Mesenchymal stem cell (in vitro differentiated cells and primary cell): ENCODE measurements at regions not wholly inside any gene's neighbourhood (a gene's known extent, or its start where the extent isn't known, plus 50 kb on each side); places are given as distances from the start of the nearest gene placed in this dataset.

Source experiments
- DNase-seq: peaks from one replicate; pipeline ENCODE4 v3.0.0-alpha.2; 2013
- H2AFZ ChIP-seq: one replicate; pipeline ENCODE4 v1.6.1; 2013; ENCODE audit warnings: low read depth, mild to moderate bottlenecking, control low read depth, inconsistent platforms, low read length, moderate library complexity
- H2AK5ac ChIP-seq: 2 replicates; pipeline ENCODE4 v1.6.1; 2013; ENCODE audit warnings: low read length, moderate library complexity, mild to moderate bottlenecking, inconsistent platforms; ENCODE audit not compliant: severe bottlenecking
- H2BK120ac ChIP-seq: one replicate; pipeline ENCODE4 v1.6.1; 2013; ENCODE audit warnings: low read depth, mild to moderate bottlenecking, inconsistent platforms, low read length, moderate library complexity
- H2BK12ac ChIP-seq, 2 experiments: one replicate each; pipeline ENCODE4 v1.6.1; 2013; ENCODE audit warnings: inconsistent platforms in 2 of 2, low read length in 2 of 2, mild to moderate bottlenecking in 2 of 2, moderate library complexity in 2 of 2, control low read depth in 1 of 2
- H2BK15ac ChIP-seq: one replicate; pipeline ENCODE4 v1.6.1; 2013; ENCODE audit warnings: mild to moderate bottlenecking, low read depth, inconsistent platforms; ENCODE audit not compliant: poor library complexity, severe bottlenecking
- H2BK5ac ChIP-seq: 2 replicates; pipeline ENCODE4 v1.6.1; 2013; ENCODE audit warnings: low read depth, mild to moderate bottlenecking, low read length, control low read depth, inconsistent platforms; ENCODE audit not compliant: poor library complexity, severe bottlenecking
- H3K14ac ChIP-seq, 2 experiments: one replicate each; pipeline ENCODE4 v1.6.1; 2013; ENCODE audit warnings: inconsistent platforms in 2 of 2, low read length in 2 of 2, control low read depth in 1 of 2, mild to moderate bottlenecking in 1 of 2, moderate library complexity in 1 of 2
- H3K18ac ChIP-seq, 2 experiments: one replicate each; pipeline ENCODE4 v1.6.1; 2013; ENCODE audit warnings: inconsistent platforms in 2 of 2, low read length in 2 of 2, control low read depth in 1 of 2, low read depth in 1 of 2, mild to moderate bottlenecking in 1 of 2
- H3K23ac ChIP-seq, 2 experiments: one replicate each; pipeline ENCODE4 v1.6.1; 2013; ENCODE audit warnings: inconsistent platforms in 2 of 2, low read length in 2 of 2, mild to moderate bottlenecking in 2 of 2, moderate library complexity in 2 of 2, control low read depth in 1 of 2
- H3K27ac ChIP-seq: 2 replicates; pipeline ENCODE4 v1.5.1; 2013; ENCODE audit warnings: mild to moderate bottlenecking, moderate library complexity, low read length, control low read depth, inconsistent platforms; ENCODE audit not compliant: poor library complexity, severe bottlenecking
- H3K27me3 ChIP-seq, 2 experiments: 2 replicates each; pipeline versions ENCODE4 v1.6.1 to v1.7.0; 2013; ENCODE audit warnings: low read length in 2 of 2, mild to moderate bottlenecking in 2 of 2, moderate library complexity in 2 of 2, control low read depth in 1 of 2, inconsistent platforms in 1 of 2; ENCODE audit not compliant: control insufficient read depth in 1 of 2, insufficient read depth in 1 of 2
- H3K36me3 ChIP-seq, 2 experiments: 2 replicates each; pipeline versions ENCODE4 v1.6.1 to v1.7.0; 2013; ENCODE audit warnings: low read length in 2 of 2, control low read depth in 1 of 2, inconsistent platforms in 1 of 2, low read depth in 1 of 2, mild to moderate bottlenecking in 1 of 2; ENCODE audit not compliant: insufficient read depth in 2 of 2, control insufficient read depth in 1 of 2
- H3K4ac ChIP-seq, 2 experiments: one replicate each; pipeline ENCODE4 v1.6.1; 2013; ENCODE audit warnings: inconsistent platforms in 2 of 2, low read length in 2 of 2, mild to moderate bottlenecking in 2 of 2, moderate library complexity in 2 of 2, control low read depth in 1 of 2, low read depth in 1 of 2
- H3K4me1 ChIP-seq: 2 replicates; pipeline ENCODE4 v1.6.1; 2013; ENCODE audit warnings: low read depth, low read length, control low read depth; ENCODE audit not compliant: control insufficient read depth, insufficient read depth
- H3K4me2 ChIP-seq: 2 replicates; pipeline ENCODE4 v1.6.1; 2013; ENCODE audit warnings: low read length, mild to moderate bottlenecking, inconsistent platforms; ENCODE audit not compliant: poor library complexity, severe bottlenecking
- H3K4me3 ChIP-seq, 2 experiments: 2 replicates each; pipeline versions ENCODE4 v1.5.1 to v1.7.0; 2013; ENCODE audit warnings: low read length in 2 of 2, mild to moderate bottlenecking in 2 of 2, control low read depth in 1 of 2, low read depth in 1 of 2; ENCODE audit not compliant: insufficient read depth in 1 of 2
- H3K79me1 ChIP-seq: replicated peaks from 2 replicates; pipeline ENCODE4 v1.6.1; 2013; ENCODE audit warnings: mild to moderate bottlenecking, control low read depth, low read length, inconsistent platforms; ENCODE audit not compliant: poor library complexity, severe bottlenecking
- H3K9ac ChIP-seq: 2 replicates; pipeline ENCODE4 v1.7.0; 2013; ENCODE audit warnings: mild to moderate bottlenecking, low read length, moderate library complexity
- H3K9me3 ChIP-seq: 2 replicates; pipeline ENCODE4 v1.7.0; 2013; ENCODE audit warnings: mild to moderate bottlenecking, low read length; ENCODE audit not compliant: control insufficient read depth
- H4K8ac ChIP-seq: one replicate; pipeline ENCODE4 v1.6.1; 2013; ENCODE audit warnings: inconsistent platforms, mild to moderate bottlenecking, low read length, moderate library complexity
- H4K91ac ChIP-seq: one replicate; pipeline ENCODE4 v1.6.1; 2013; ENCODE audit warnings: mild to moderate bottlenecking, low read length, inconsistent platforms
- WGBS: methylation state at CpG from one replicate; pipeline ENCODE4 v1.1.7; 2013; ENCODE audit warnings: mixed read lengths; 5-methylcytosine and 5-hydroxymethylcytosine counted together

DNA sequence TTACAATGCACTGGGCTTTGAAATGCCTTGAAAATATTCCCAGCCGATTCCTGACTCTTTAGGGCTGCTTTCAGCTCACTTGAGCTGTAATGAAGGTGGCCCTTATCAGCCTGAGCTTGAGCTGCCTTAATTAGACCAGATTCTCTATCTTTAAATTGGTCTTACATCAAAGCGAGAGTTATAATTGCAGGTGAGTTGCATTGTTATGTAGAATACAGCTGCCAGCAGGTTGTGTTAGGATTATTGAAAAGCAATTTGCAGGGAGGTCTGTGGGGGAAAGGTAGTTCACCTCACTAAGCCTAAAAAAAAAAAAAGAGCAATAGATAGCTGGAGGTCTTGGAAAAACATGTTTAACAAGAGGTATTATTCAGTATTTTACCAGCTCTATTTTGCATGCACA, 142.2 kb upstream of the HABP2 start:
- Histone ChIP-seq H2AFZ (no peak overlapping the region), H4K8ac (no peak overlapping the region), H3K14ac (no peak overlapping the region), H3K27ac (no peak overlapping the region), H2BK120ac (no peak overlapping the region), H3K18ac (no peak overlapping the region), H3K79me1 (no peaks in the 10 kb centered on the region), H3K36me3 (no peaks in the 10 kb centered on the region), H3K4ac (no peak overlapping the region), H3K9me3 (no peaks in the 10 kb centered on the region), H3K4me1 (no peaks in the 10 kb centered on the region), H3K27me3 (peaks cover 22 to 44% of the 10 kb centered on the region in 2 experiments), H3K4me3 (no peak overlapping the region), H4K91ac (no peak overlapping the region), H3K23ac (no peak overlapping the region), H3K9ac (no peak overlapping the region), H2BK12ac (no peak overlapping the region), H2BK5ac (no peak overlapping the region), H2BK15ac (no peak overlapping the region), H3K4me2 (no peak overlapping the region), H2AK5ac (no peak overlapping the region)
- 65% methylated on average over 2 of the region's 2 CpGs for WGBS
- DNase-seq = no peak

DNA sequence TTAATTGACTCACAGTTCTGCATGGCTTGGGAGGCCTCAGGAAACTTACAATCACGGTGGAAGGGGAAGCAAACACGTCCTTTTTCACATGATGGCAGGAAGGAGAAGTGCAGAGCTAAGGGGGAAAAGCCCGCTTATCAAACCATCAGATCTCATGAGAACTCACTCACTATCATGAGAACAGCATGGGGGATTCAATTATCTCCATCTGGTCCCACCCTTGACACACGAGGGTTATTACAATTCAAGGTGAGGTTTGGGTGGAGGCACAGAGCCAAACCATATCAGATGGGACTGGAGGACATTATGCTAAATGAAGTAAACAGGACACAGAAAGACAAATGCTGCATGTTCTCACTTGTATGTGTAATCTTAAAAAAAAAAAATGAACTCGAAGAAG, 141.4 kb upstream of the HABP2 start:
- H3K27me3 ChIP-seq = peaks cover 20 to 41% of the 10 kb centered on the region in 2 experiments
- H3K9me3 ChIP-seq = no peaks in the 10 kb centered on the region
- no peak overlapping the region for H2BK12ac ChIP-seq
- H3K4me1 ChIP-seq = no peaks in the 10 kb centered on the region
- H3K4ac ChIP-seq = no peak overlapping the region
- no peaks in the 10 kb centered on the region for H3K36me3 ChIP-seq
- H3K79me1 ChIP-seq = no peaks in the 10 kb centered on the region
- H3K27ac ChIP-seq = no peak overlapping the region
- no peak overlapping the region for H3K18ac ChIP-seq
- no peak overlapping the region for H2BK120ac ChIP-seq
- no peak overlapping the region for H4K91ac ChIP-seq
- no peak overlapping the region for H2AFZ ChIP-seq
- no peak overlapping the region for H4K8ac ChIP-seq
- no peak overlapping the region for H3K9ac ChIP-seq
- H2BK5ac ChIP-seq = no peak overlapping the region
- no peak overlapping the region for H3K4me3 ChIP-seq
- no peak overlapping the region for H3K23ac ChIP-seq
- H2AK5ac ChIP-seq = no peak overlapping the region
- no peak overlapping the region for H3K4me2 ChIP-seq
- no peak overlapping the region for H2BK15ac ChIP-seq
- H3K14ac ChIP-seq = no peak overlapping the region
- WGBS = 21% methylated on average over 4 of the region's 5 CpGs
- DNase-seq = no peak

DNA sequence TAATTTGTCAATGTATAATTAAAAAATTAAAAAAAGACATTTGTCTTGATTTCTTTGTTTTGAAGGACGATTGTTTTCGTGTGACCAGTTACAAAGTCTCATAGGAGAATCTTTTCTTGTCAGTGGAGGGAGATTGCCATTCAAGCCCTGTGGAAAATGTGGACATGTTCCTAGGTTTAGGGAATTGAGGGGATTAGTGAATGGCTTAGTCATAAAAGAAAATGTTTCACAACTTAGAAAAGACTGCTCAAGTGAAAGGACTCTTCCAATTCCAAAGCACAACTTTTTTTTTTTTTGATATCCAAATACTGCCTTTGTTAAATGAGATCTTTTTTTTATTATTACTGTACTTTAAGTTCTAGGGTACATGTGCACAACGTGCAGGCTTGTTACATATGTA, 140.7 kb upstream of the HABP2 start:
- Histone ChIP-seq H2BK12ac (no peak overlapping the region), H2AK5ac (no peak overlapping the region), H3K79me1 (no peaks in the 10 kb centered on the region), H2BK120ac (no peak overlapping the region), H2BK5ac (no peak overlapping the region), H2BK15ac (no peak overlapping the region), H4K8ac (no peak overlapping the region), H3K27ac (no peak overlapping the region), H3K4me1 (no peaks in the 10 kb centered on the region), H3K23ac (no peak overlapping the region), H3K14ac (no peak overlapping the region), H3K9me3 (no peaks in the 10 kb centered on the region), H4K91ac (no peak overlapping the region), H3K27me3 (peaks cover 15 to 34% of the 10 kb centered on the region in 2 experiments), H3K9ac (peak overlapping the region; percentile 34), H3K36me3 (no peaks in the 10 kb centered on the region), H3K4ac (no peak overlapping the region), H3K18ac (no peak overlapping the region), H3K4me2 (no peak overlapping the region), H3K4me3 (no peak overlapping the region), H2AFZ (no peak overlapping the region)
- WGBS = 84% methylated on average over 3 of the region's 3 CpGs
- DNase-seq = no peak

DNA sequence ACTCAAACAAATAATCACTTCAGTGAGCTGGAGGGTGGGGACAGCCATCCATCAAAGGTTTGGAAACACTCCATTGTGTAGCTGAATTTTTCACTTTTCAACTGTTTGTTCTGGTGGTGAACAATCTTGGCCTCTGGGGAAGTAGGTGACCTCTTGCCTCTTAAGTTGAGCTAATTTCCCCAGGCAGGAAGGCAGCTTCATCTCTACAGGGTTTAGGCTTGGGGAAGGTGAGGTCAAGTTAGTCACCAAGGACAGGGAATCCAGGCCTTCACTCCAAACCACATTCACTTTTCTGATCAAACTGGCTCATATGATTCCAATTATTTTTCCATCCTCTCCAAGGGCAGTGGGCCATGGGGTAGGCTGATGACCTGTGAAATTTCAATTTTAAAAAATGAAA, 138.3 kb upstream of the HABP2 start:
- Histone ChIP-seq H3K23ac (no peak overlapping the region), H4K91ac (no peak overlapping the region), H3K4me3 (peak overlapping the region in 1 of 2 experiments; percentile 58), H3K9me3 (peaks cover 5% of the 10 kb centered on the region), H2AK5ac (no peak overlapping the region), H4K8ac (no peak overlapping the region), H3K4me1 (no peaks in the 10 kb centered on the region), H2BK12ac (no peak overlapping the region), H2BK5ac (no peak overlapping the region), H3K4me2 (no peak overlapping the region), H3K14ac (no peak overlapping the region), H2AFZ (no peak overlapping the region), H3K27ac (no peak overlapping the region), H3K36me3 (no peaks in the 10 kb centered on the region), H2BK120ac (no peak overlapping the region), H3K79me1 (no peaks in the 10 kb centered on the region), H3K9ac (peak overlapping the region; percentile 61), H3K27me3 (peaks cover 8 to 19% of the 10 kb centered on the region in 2 experiments), H3K4ac (no peak overlapping the region), H3K18ac (no peak overlapping the region), H2BK15ac (no peak overlapping the region)
- no peak for DNase-seq
